HG03354 (cell line): ENCODE measurements at regions not wholly inside any gene's neighbourhood (a gene's known extent, or its start where the extent isn't known, plus 50 kb on each side); places are given as distances from the start of the nearest gene placed in this dataset.
"Not testable (repeated sequence)": the region's sequence is repeated elsewhere in the genome, so short reads cannot be mapped to it uniquely, and the experiment has no call there.

ENCODE experiments used
- ATAC-seq: cut with Tn5 transposase; IDR thresholded peaks from one replicate; pipeline ENCODE4 v1.9.1; 2021; ENCODE audit warnings: mild to moderate bottlenecking; ENCODE audit not compliant: unreplicated experiment, poor library complexity, severe bottlenecking

DNA sequence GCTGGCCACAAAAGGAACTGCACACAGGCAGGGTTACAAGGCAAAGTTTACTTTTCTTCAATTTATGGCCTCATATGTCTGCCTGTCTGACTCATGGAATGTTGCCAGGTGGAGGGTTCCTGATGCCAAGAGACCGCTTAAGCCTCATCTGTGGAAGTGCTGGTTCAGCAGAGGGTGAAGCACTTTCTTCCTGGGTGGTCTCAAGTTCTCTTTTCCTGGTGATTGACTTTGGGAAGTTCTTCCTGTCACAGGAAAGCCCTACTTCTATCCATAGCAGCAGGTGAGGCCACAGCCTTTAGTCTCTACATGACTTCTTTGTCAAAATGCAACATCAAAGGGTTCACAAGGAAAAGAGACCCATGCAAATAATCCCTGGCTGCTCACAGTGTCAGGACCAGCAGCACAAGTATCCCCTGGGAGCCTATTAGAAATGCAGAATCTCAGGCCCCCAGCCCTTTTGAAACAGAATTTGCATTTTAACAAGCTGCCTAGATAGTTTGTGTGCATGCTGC is 81.4 kb upstream of the IGFBP7 start:
- no peak for ATAC-seq

DNA sequence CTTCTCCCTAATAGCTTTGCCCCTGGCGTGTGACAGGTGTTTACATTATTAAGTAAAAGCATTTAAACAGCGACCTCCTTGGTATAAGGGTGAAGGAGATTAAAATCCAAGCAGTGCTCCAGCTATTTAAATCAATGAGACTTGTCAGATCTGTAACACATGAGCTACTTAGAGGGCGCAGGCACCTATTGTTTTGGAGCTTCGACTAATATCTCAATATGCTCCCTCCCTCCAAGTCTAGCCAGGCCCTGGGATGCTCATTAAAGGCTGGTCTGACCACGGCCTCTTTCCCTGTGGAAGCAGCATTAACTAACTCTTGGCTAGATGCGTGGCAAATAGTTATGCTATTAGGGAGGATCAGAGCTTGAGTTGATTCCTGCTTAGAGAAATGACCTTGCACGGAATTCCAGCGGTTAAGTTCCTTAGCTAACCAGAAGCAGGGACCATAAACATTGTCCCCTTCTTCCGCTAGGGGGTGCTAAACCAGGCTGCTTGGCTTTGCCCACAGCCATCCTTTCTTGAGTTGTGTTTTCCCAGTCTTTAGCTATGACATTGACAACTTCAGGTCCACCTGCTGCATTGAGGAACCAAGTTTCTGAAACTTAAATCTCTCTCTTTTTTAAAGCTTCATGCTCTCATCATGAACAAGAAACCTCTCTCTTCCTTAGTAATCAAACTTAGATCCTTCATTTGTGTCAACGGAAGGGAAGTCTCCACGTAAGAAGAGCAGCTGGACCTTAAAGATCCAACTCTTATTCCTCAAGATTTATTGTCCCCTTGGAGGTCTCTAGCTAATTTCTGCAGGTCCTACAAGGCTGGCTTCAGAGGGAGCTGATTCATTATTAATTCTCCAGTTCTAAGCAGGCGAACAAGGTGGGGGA is 80.7 kb upstream of the IGFBP7 start:
- ATAC-seq: peak; percentile 81

DNA sequence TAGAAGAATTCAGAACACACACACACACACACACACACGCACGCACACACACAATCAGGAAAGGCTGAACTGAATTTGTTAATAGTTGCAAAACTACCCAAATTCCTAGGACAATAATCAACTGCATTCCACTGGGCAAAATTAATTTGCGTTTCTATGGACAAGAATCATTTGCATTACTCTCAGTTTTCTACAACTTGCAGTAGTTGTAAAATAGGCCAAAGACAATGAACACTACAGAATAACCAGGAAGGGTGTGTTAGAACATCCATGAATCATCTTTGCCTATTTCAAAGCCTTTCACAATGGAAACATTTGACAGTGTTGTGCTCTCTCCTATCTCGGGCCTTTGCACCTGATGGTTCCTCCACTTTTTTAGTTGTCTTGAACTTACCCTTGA is 77.1 kb upstream of the IGFBP7 start:
- ATAC-seq: no peak

DNA sequence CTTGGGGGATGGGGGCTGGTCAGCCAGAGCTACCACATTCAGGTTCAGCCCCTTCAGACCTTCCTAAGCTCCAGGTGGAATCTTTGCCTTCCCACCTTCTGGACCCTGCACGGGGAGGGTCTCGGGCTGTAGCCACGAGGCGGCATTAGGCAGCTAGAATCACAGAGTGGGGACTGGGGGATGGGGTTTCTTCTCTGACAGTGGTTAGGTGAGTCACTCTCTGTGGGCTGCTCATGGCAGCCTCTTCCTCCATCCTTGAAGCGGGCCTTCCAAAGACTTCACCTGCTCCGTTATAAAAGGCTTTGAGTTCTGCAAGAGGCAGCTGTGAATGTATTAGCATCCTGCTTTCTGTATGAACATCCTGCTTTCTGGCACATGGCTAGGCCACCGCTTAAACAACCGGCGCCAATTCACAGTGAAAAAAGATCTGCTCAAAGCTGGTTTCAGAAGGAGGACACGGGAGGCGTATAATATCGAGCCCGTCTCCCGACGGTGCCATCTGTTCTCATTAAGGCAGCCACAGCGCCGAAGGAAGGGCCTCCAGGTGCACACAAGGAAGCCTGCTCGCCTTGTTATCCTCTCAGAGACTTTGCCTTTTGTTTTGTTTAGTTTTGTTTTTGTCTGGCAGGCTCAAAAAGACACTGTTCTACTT is 74.3 kb upstream of the IGFBP7 start:
- ATAC-seq: no peak

DNA sequence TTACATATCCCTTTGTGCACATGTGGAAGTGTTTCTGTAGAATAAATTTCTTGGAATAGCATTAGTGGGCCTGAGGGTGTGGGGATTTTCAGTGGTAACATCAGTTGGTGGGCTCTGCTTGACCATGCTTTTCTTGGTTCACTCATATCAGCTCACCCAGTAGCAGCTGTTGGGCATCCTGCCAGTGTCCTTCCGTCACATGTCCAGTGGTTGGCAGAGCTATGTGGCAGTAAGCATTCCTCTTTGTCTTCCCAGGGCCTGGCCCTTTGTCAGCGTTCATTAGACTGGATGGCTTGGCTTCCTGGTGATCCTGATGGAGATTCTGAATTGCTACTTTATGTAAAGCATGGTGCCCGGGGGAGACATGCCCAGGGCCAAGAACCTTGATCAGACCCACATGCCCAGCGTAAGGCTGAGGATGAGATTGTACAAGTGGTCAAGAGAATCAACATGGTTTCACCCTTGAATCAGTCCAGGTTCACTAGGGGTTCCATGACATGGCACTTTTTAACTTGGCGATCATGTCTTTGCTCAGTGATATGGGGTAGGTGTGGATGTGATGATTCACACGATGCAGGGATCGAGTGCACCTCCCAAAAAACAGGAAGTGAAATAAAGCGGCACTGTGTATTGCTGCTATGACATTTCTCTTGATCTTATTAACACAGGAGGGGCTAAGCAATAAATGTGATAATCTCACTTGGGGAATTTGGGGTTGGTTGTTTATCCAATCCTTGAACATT is 72.1 kb upstream of the IGFBP7 start:
- no peak for ATAC-seq

DNA sequence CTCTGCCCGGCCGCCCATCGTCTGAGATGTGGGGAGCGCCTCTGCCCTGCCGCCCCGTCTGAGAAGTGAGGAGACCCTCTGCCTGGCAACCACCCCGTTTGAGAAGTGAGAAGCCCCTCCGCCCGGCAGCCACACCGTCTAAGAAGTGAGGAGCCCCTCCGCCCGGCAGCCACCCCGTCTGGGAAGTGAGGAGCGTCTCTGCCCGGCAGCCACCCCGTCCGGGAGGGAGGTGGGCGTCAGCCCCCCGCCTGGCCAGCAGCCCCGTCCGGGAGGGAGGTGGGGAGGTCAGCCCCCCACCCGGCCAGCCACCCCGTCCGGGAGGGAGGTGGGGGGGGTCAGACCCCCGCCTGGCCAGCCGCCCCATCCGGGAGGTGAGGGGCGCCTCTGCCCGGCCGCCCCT is 63.0 kb upstream of the IGFBP7 start:
- ATAC-seq: not testable (repeated sequence)

DNA sequence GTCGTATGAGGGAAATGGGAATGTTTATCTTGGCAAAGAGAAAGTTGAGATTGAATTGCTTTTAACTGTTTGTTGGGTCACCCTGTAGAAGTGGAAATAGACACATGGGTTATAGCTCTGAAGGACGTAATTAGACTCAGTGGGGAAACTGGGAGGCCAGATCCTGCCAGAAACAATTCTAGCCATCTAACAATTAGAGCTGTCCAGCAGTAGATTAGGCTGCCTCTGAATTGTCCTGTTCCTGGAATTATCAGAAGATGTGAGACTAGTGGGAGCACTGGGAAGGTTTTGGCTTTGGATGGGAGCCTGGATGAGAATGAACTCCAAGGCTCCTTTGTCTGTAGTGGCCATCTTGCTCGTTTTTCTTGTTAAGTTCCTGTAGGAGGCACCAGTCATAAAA is 61.9 kb upstream of the IGFBP7 start:
- ATAC-seq: no peak

DNA sequence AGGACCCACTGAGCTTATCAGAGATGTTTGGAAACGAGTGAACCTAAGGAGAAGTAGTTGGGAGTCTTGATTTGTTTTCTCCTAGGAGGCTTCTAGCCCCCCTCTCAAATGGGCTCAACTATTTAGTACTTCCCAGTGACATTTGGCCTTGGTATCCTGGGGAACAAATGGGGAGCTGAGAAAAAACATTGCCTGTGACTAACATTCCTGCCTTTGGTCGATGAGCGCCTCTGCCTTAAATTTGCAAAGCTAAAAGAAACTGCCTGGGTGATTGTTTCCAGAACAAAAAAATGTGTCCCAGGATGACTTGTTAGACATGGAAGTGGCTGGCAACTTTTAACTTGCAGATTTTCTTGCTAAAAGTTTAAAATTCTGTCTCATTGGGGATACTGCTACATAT is 58.8 kb upstream of the IGFBP7 start:
- no peak for ATAC-seq

DNA sequence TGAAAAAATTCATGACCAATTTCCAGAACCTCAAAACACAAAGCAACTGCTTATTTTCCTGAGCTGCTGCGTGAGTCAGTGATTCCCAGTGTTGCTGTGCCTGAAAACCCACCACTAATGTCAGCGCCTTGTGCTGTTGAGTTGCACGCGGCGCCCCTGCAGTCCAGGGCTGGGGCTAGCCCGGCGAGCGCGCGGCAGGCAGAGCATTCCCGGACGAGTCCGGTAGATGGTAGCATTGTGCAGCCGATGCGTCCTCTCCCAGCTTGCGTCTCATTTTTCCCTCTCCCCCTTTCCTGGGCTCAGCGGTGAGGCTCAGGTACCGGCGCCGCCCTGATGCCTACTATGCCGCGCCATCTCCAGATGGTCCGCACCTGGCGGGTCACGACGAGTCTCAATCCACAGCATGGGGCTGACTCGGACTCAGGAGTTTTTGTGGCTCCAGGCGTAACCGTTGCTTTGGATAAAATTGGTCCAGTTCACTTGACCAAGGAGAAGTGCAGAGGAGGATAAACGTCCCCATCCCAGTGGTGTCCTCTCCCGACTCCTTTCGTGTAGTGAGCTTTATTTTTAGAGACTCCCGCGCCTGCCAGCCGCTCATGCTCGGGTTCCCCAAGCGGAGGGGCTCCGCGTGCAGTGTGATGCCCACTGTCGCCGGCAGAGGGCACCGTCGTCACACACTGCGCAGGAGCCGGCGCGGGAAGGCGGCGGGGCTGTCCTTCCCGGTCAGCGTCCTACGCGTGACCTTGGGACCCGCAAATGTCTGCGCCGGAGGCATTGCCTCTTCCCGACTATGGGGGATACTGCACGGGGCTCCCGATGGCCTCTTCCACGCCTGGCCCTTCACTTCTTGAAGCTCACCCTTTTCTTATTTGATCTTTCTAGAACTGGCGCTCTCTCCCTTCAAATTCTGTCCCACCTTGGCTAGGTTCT is 53.6 kb upstream of the IGFBP7 start:
- peak; percentile 98 for ATAC-seq

DNA sequence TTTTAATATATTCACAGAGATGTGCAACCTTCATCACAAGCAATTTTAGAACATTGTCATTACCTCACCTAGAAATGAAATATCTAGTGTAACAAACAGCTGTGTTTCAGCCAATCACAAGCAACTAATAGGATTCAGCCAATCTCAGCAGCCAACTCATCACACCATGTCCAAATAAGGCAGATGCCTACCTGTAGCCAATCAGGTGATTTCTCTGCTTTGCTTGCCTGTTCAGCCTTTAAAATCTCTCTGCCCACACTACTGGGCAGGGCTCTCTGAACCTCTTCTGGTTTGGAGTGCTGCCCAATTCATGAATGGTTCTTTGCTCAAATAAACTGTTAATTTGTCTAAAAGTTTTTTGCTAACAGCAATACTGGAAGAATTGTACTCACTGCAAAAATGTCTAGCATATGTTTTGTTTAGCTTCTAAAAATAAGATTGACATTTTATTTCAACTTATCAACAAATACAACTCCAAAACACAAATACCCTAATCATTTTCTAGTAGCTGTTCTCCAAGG is 52.4 kb upstream of the IGFBP7 start:
- no peak for ATAC-seq
